ENCODE measurements at regions not wholly inside any gene's neighbourhood (a gene's known extent, or its start where the extent isn't known, plus 50 kb on each side); places are given as distances from the start of the nearest gene placed in this dataset.
"Not testable (repeated sequence)": the region's sequence is repeated elsewhere in the genome, so short reads cannot be mapped to it uniquely, and the experiment has no call there.

DNA sequence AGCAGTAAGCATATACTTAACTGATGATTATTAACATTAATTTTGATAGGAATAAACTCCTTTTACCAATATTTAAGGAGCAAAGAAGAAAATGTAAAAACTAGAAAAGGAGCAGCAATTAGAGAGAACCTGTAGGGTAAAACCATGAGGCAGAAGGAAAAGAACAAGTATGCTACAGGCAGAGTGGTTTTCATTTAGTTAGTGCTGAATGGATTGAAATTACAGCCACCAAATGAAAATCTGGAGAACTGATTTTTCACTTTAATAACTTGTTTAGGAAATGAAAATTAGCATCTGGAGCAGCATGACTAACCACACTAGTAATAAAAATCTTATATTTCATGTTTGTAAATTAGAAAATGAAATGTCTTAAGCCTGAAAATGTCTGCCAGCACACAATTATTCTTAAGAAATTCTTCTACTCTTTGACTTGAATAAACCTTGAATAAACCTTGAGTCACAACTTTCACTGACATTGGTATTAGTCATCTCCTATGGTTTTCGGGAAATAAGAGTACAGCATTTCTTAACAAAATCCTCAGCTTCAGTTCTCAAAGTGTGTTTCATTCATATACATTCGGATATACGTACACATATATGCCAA, 1504.9 kb upstream of the C9orf72 start:
- Histone ChIP-seq H3K9me1 (ENCODE audit: control insufficient read depth, insufficient read depth, low read length) (no peaks in the 10 kb centered on the region), H3K27ac (ENCODE audit: extremely low read depth, low read depth, low read length) (no peak overlapping the region), H4K20me1 (replicated peaks; ENCODE audit: control insufficient read depth, insufficient read depth, low read length) (no peaks in the 10 kb centered on the region), H3K4me2 (ENCODE audit: insufficient read depth, low read length) (no peak overlapping the region), H3K4me3 (no peak overlapping the region), H3K79me2 (ENCODE audit: control insufficient read depth, insufficient read depth, low read length) (no peaks in the 10 kb centered on the region), H2AFZ (ENCODE audit: low read depth, low read length) (no peak overlapping the region), H3K9ac (ENCODE audit: insufficient read depth in 1 of 2, low read depth in 2 of 2, low read length in 2 of 2) (no peak overlapping the region), H3K36me3 (ENCODE audit: control insufficient read depth, insufficient read depth, low read length) (no peaks in the 10 kb centered on the region), H3K4me1 (replicated peaks in 1 of 2; ENCODE audit: control insufficient read depth in 2 of 2, insufficient read depth in 2 of 2, low read length in 2 of 2) (no peaks in the 10 kb centered on the region), H3K9me3 (replicated peaks; ENCODE audit: control insufficient read depth, insufficient read depth, low read depth, low read length) (no peaks in the 10 kb centered on the region), H3K27me3 (ENCODE audit: control insufficient read depth in 2 of 2, insufficient read depth in 2 of 2, low read length in 2 of 2) (no peaks in the 10 kb centered on the region)
- ChIA-PET POLR2A (no interaction called here), CTCF (ENCODE audit: low intra/inter-chr PET ratio) (no interaction called here)
- intact Hi-C loops (cut with micrococcal nuclease) (no loop called here), in situ Hi-C loops (cut with MboI) (no loop called here)
- FAIRE-seq (no peak), DNase-seq (ENCODE audit: extremely low read depth in 1 of 4, low spot score in 3 of 4) (no peak), ATAC-seq (no peak)
- no peak for TF ChIP-seq PML (IDR thresholded peaks at IDR 0.05; ENCODE audit: low read length)
- TF ChIP-seq PHF8 (IDR thresholded peaks at IDR 0.05; ENCODE audit: borderline replicate concordance, low read length), result no peak
- no CpG with 5 or more reads among the region's 3 CpGs for WGBS (ENCODE audit: insufficient coverage, low coverage, missing lambda C conversion rate)
- no TSS peak for BruUV-seq (replicated peaks)

DNA sequence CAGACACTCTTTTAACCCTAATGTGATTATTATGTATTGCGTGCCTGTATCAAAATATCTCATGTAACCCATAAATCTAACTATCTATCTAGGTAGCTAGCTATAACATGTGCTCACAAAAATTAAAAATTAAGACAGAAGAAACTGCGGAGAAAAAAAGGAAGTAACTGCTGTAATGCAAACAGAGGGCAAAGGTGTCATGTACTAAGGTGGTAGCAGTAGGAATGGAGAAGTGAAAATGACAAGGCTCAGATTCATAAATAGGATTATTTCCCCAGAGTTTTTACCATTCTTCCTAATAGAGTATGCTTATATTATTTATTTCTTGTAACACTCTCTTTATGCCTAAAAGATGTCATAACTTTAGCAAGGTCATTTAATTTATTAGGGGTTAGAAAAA, 1527.5 kb upstream of the C9orf72 start:
- no peak overlapping the region for H3K4me2 ChIP-seq (ENCODE audit: insufficient read depth, low read length)
- in situ Hi-C loops (cut with MboI) (no loop called here), intact Hi-C loops (cut with micrococcal nuclease) (no loop called here)
- no peak overlapping the region for H3K9ac ChIP-seq (ENCODE audit: insufficient read depth in 1 of 2, low read depth in 2 of 2, low read length in 2 of 2)
- no peaks in the 10 kb centered on the region for H3K79me2 ChIP-seq (ENCODE audit: control insufficient read depth, insufficient read depth, low read length)
- H3K4me3 ChIP-seq, result no peak overlapping the region
- TF ChIP-seq ZSCAN32 (CRISPR knock-in tag; IDR thresholded peaks at IDR 0.05) (no peak), ZNF12 (CRISPR knock-in tag; IDR thresholded peaks at IDR 0.05) (no peak), KLF13 (tag; IDR thresholded peaks at IDR 0.05; ENCODE audit: borderline replicate concordance, low read depth) (no peak), ZC3H11A (IDR thresholded peaks at IDR 0.05; ENCODE audit: low read depth, low read length) (no peak), ZBTB26 (CRISPR knock-in tag; IDR thresholded peaks at IDR 0.05) (no peak), DACH1 (IDR thresholded peaks at IDR 0.05; ENCODE audit: partially characterized antibody) (no peak)
- H2AFZ ChIP-seq (ENCODE audit: low read depth, low read length), result no peak overlapping the region
- no peaks in the 10 kb centered on the region for H3K9me1 ChIP-seq (ENCODE audit: control insufficient read depth, insufficient read depth, low read length)
- no peak for ATAC-seq
- H3K27me3 ChIP-seq (ENCODE audit: control insufficient read depth in 2 of 2, insufficient read depth in 2 of 2, low read length in 2 of 2), result no peaks in the 10 kb centered on the region
- BruUV-seq (replicated peaks), result no TSS peak
- no peak for FAIRE-seq
- no peaks in the 10 kb centered on the region for H3K9me3 ChIP-seq (replicated peaks; ENCODE audit: control insufficient read depth, insufficient read depth, low read depth, low read length)
- no peaks in the 10 kb centered on the region for H3K36me3 ChIP-seq (ENCODE audit: control insufficient read depth, insufficient read depth, low read length)
- CTCF ChIA-PET (ENCODE audit: low intra/inter-chr PET ratio), result no interaction called here
- POLR2A ChIA-PET, result no interaction called here
- no peak for DNase-seq (ENCODE audit: extremely low read depth in 1 of 4, low spot score in 3 of 4)
- H3K4me1 ChIP-seq (replicated peaks in 1 of 2; ENCODE audit: control insufficient read depth in 2 of 2, insufficient read depth in 2 of 2, low read length in 2 of 2), result no peaks in the 10 kb centered on the region
- no peaks in the 10 kb centered on the region for H4K20me1 ChIP-seq (replicated peaks; ENCODE audit: control insufficient read depth, insufficient read depth, low read length)
- no peak overlapping the region for H3K27ac ChIP-seq (ENCODE audit: extremely low read depth, low read depth, low read length)
- no CpG with 5 or more reads among the region's 2 CpGs for WGBS (ENCODE audit: insufficient coverage, low coverage, missing lambda C conversion rate)

- H3K27ac ChIP-seq (ENCODE audit: extremely low read depth, low read depth, low read length); H3K36me3 ChIP-seq (ENCODE audit: control insufficient read depth, insufficient read depth, low read length); H3K9me3 ChIP-seq (replicated peaks; ENCODE audit: control insufficient read depth, insufficient read depth, low read depth, low read length); BruUV-seq (replicated peaks); CTCF ChIA-PET (ENCODE audit: low intra/inter-chr PET ratio); FAIRE-seq; H3K4me2 ChIP-seq (ENCODE audit: insufficient read depth, low read length); in situ Hi-C loops (cut with MboI); ATAC-seq; POLR2A ChIA-PET; H3K79me2 ChIP-seq (ENCODE audit: control insufficient read depth, insufficient read depth, low read length); H3K9ac ChIP-seq (ENCODE audit: insufficient read depth in 1 of 2, low read depth in 2 of 2, low read length in 2 of 2); intact Hi-C loops (cut with micrococcal nuclease); H3K9me1 ChIP-seq (ENCODE audit: control insufficient read depth, insufficient read depth, low read length); H3K27me3 ChIP-seq (ENCODE audit: control insufficient read depth in 2 of 2, insufficient read depth in 2 of 2, low read length in 2 of 2); H4K20me1 ChIP-seq (replicated peaks; ENCODE audit: control insufficient read depth, insufficient read depth, low read length); DNase-seq (ENCODE audit: extremely low read depth in 1 of 4, low spot score in 3 of 4); H3K4me1 ChIP-seq (replicated peaks in 1 of 2; ENCODE audit: control insufficient read depth in 2 of 2, insufficient read depth in 2 of 2, low read length in 2 of 2); H2AFZ ChIP-seq (ENCODE audit: low read depth, low read length); H3K4me3 ChIP-seq: not testable (repeated sequence)
- no CpG with 5 or more reads among the region's 1 CpG for WGBS (ENCODE audit: insufficient coverage, low coverage, missing lambda C conversion rate)
Measured at GRCh38 chr9:29104166-29104565, 1530.9 kb upstream of the C9orf72 start.

All from K562 (cell line).